Cardiac muscle cell (in vitro differentiated cells and primary cell): ENCODE measurements at regions not wholly inside any gene's neighbourhood (a gene's known extent, or its start where the extent isn't known, plus 50 kb on each side); places are given as distances from the start of the nearest gene placed in this dataset.
"Not testable (repeated sequence)": the region's sequence is repeated elsewhere in the genome, so short reads cannot be mapped to it uniquely, and the experiment has no call there.

ENCODE experiments used
- DNase-seq, 2 donors: peaks; one replicate each; pipeline versions ENCODE4 v3.0.0 to v3.0.0-alpha.2; 2010 to 2017; ENCODE audit warnings: low read depth in 1 of 2, low spot score in 1 of 2
- H3K27ac ChIP-seq: fragments of 200-600 bp; sonication (generic); 2 replicates; pipeline ENCODE4 v1.5.1; 2016
- H3K27me3 ChIP-seq: fragments of 200-600 bp; sonication (generic); 2 replicates; pipeline ENCODE4 v1.6.0; 2016; ENCODE audit warnings: control low read depth
- H3K36me3 ChIP-seq: fragments of 200-600 bp; sonication (generic); 2 replicates; pipeline ENCODE4 v1.5.1; 2016; ENCODE audit warnings: control low read depth
- H3K4me1 ChIP-seq: fragments of 200-600 bp; sonication (generic); 2 replicates; pipeline ENCODE4 v1.8.1; 2017; ENCODE audit warnings: low read depth, mild to moderate bottlenecking, mixed run types
- H3K4me3 ChIP-seq: fragments of 200-600 bp; sonication (generic); 2 replicates; pipeline ENCODE4 v1.5.1; 2016; ENCODE audit warnings: mild to moderate bottlenecking
- H3K9me3 ChIP-seq: fragments of 200-600 bp; sonication (generic); 2 replicates; pipeline ENCODE4 v1.5.1; 2017; ENCODE audit warnings: low read depth, mild to moderate bottlenecking, control low read depth
- TF ChIP-seq, protein P1 (sequence below): IDR thresholded peaks from 2 replicates; pipeline ENCODE4 v1.5.1; 2012; ENCODE audit warnings: low read depth, mild to moderate bottlenecking, low read length

DNA sequence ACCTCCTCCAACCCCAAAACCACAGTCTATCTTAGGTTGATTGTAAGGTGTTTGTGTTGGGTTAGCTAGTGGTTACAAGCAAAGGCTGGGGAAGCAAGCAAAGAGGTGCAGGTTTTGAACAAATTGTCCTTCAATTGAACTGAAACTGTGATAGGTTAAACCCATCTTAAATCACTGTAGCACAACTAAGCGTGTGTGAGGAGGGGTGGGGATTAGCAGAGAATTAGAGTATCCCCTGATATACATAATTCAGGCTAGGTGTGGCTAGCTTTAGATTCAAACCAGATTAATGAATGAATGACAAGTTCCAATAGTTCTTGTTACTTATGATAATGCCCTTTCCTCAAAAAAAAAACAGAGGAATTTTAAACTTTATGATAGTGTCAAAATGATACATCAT is 191.0 kb upstream of the POF1B start:
- Histone ChIP-seq H3K9me3 (no peaks in the 10 kb centered on the region), H3K27ac (no peak overlapping the region), H3K4me3 (no peak overlapping the region), H3K4me1 (no peaks in the 10 kb centered on the region), H3K27me3 (no peaks in the 10 kb centered on the region), H3K36me3 (no peaks in the 10 kb centered on the region)
- no peak for DNase-seq
- TF ChIP-seq, protein P1, sequence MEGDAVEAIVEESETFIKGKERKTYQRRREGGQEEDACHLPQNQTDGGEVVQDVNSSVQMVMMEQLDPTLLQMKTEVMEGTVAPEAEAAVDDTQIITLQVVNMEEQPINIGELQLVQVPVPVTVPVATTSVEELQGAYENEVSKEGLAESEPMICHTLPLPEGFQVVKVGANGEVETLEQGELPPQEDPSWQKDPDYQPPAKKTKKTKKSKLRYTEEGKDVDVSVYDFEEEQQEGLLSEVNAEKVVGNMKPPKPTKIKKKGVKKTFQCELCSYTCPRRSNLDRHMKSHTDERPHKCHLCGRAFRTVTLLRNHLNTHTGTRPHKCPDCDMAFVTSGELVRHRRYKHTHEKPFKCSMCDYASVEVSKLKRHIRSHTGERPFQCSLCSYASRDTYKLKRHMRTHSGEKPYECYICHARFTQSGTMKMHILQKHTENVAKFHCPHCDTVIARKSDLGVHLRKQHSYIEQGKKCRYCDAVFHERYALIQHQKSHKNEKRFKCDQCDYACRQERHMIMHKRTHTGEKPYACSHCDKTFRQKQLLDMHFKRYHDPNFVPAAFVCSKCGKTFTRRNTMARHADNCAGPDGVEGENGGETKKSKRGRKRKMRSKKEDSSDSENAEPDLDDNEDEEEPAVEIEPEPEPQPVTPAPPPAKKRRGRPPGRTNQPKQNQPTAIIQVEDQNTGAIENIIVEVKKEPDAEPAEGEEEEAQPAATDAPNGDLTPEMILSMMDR: no peak

DNA sequence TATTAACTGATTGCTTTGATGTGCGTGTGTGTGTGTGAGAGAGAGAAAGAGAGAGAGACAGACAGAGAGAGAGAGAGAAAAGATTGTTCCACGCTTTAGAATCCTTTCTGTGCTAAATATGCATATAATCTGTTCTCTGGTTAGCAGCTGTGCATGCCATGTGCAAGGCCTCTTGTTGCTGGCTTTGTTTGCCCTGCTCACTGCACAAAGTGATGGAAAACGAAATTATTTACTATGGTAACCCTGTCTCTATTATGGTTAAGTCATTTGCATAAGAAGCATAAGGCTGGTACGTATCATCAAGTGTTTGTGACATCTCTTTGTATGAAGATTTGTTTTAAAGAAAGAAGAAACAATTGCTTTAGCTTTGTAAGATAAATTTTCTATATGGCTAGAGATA is 190.2 kb upstream of the POF1B start:
- DNase-seq: no peak
- TF ChIP-seq, protein P1: no peak
- Histone ChIP-seq H3K4me1 (no peaks in the 10 kb centered on the region), H3K9me3 (no peaks in the 10 kb centered on the region), H3K27me3 (no peaks in the 10 kb centered on the region), H3K27ac (no peak overlapping the region), H3K36me3 (no peaks in the 10 kb centered on the region), H3K4me3 (no peak overlapping the region)

DNA sequence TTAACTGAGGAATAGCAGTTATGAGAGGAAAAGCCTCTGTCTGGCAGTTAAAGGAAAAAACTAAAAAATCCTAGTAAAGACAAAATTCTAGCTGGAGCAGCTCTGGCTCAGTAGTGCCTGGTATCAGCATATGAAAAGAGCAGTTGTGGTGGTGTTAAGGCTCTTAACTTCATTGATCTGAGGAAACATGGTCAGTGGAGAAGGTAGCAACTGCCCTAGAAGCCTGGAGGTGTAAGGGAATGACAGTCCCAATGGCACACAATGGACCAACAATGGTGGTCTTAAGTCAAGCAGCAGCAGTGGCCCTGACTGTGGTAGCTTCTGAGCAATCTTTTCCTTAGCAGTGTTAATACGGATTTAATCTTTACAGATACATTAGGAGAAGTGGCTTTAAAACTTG is 189.6 kb upstream of the POF1B start:
- DNase-seq: no peak
- Histone ChIP-seq H3K4me3 (no peak overlapping the region), H3K4me1 (no peaks in the 10 kb centered on the region), H3K9me3 (no peaks in the 10 kb centered on the region), H3K27me3 (no peaks in the 10 kb centered on the region), H3K36me3 (no peaks in the 10 kb centered on the region), H3K27ac (no peak overlapping the region)
- TF ChIP-seq, protein P1: no peak

DNA sequence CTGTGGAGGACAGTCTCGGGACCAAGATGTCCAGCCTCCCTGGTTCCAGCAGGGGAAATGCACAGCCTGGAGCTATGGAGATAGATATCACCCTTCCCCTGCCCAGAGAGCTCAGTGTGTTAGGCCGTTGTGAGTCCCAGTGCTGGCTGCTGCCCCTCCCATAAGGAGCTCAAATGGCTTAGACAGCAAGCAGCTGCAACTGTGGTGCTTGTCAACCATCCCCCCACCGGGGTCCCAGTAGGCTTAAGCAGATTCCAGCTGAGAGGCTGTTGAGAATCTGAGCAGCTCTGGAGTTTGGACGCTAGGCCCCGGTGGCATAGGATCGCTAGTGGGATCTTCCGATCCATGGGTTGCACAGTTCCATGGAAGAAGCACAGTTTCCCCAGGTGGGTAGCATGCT is 181.8 kb upstream of the POF1B start:
- DNase-seq: no peak
- no peak overlapping the region for H3K27ac ChIP-seq

DNA sequence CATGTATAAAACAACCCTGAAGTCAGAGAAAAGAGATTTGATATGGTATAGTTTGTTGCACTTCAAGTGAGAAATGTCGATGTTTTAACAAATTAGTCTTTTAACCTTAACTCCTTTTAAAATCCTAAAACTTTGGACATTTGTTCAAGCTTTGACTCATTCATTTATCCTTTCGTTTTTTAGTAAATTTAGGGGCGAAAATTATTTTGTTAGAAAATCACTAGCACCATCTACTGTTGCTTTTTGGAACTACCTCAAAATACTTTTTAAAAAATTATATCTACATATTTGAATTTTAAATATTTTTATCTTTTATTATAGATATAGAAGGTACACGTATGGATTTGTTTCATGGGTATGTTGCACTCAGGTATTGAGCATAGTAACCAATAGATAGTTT is 165.1 kb upstream of the POF1B start:
- H3K4me1 ChIP-seq: no peaks in the 10 kb centered on the region
- H3K36me3 ChIP-seq: no peaks in the 10 kb centered on the region
- TF ChIP-seq, protein P1: peak; percentile 19
- peak in 1 of 2 donors; percentile 0 for DNase-seq
- H3K4me3 ChIP-seq: no peak overlapping the region
- no peak overlapping the region for H3K27ac ChIP-seq
- no peaks in the 10 kb centered on the region for H3K27me3 ChIP-seq
- H3K9me3 ChIP-seq: no peaks in the 10 kb centered on the region

More for the DNA sequence above, 181.8 kb upstream of the POF1B start:
- no peaks in the 10 kb centered on the region for H3K9me3 ChIP-seq
- H3K4me1 ChIP-seq: no peaks in the 10 kb centered on the region
- H3K27me3 ChIP-seq: no peaks in the 10 kb centered on the region
- no peaks in the 10 kb centered on the region for H3K36me3 ChIP-seq
- no peak overlapping the region for H3K4me3 ChIP-seq
- TF ChIP-seq, protein P1: no peak

DNA sequence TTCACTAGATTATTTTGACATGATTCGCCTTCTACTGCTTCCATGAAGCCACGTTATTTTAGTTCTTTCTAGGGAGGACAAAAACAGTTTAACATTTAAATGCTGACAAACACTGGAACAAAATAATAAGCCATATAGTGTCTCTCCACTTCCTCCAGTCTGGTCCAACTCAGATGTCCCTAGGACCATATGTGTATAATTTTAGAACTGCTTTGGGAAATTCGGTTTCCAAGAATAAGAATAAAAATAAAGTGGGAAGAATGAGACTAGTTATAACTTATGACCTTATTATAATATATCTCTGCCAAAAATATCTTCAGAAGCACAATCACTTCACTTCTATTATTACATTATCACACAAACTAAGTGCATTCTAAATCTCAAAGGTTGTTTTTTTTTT is 164.4 kb upstream of the POF1B start:
- Histone ChIP-seq H3K4me1 (no peaks in the 10 kb centered on the region), H3K36me3 (no peaks in the 10 kb centered on the region), H3K27me3 (no peaks in the 10 kb centered on the region), H3K9me3 (no peaks in the 10 kb centered on the region), H3K27ac (no peak overlapping the region), H3K4me3 (no peak overlapping the region)
- no peak for DNase-seq
- TF ChIP-seq, protein P1: no peak

DNA sequence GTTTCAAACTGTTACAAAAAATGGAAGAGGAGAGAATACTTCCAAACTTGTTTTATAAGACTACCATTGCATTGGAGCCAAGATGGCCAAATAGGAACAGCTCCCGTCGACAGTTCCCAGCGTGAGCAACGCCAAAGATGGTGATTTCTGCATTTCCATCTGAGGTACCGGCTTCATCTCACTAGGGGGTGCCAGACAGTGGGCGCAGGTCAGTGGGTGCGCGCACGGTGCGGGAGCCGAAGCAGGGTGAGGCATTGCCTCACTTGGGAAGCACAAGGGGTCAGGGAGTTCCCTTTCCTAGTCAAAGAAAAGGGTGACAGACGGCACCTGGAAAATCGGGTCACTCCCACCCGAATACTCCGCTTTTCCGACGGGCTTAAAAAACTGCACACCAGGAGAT is 149.7 kb upstream of the POF1B start:
- H3K4me1 ChIP-seq, H3K36me3 ChIP-seq, H3K27me3 ChIP-seq, H3K27ac ChIP-seq, DNase-seq, H3K9me3 ChIP-seq, H3K4me3 ChIP-seq: not testable (repeated sequence)
